ENCODE measurements at regions not wholly inside any gene's neighbourhood (a gene's known extent, or its start where the extent isn't known, plus 50 kb on each side); places are given as distances from the start of the nearest gene placed in this dataset.
"Not testable (repeated sequence)": the region's sequence is repeated elsewhere in the genome, so short reads cannot be mapped to it uniquely, and the experiment has no call there.

DNA sequence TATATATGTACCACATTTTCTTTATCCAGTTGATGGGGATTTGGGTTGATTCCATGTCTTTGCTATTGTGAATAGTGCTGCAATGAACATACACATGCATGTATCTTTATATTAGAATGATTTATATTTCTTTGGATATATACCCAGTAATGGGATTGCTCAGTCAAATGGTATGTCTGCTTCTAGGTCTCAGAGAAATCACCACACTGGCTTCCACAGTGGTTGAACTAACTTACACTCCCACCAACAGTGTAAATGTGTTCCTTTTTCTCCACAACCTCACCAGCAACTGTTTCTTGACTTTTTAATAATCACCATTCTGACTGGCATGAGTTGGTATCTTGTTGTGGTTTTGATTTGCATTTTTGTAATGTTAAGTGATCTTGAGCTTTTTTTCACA is 452.2 kb upstream of the FLRT2 start:
- DNase-seq = not testable (repeated sequence)

DNA sequence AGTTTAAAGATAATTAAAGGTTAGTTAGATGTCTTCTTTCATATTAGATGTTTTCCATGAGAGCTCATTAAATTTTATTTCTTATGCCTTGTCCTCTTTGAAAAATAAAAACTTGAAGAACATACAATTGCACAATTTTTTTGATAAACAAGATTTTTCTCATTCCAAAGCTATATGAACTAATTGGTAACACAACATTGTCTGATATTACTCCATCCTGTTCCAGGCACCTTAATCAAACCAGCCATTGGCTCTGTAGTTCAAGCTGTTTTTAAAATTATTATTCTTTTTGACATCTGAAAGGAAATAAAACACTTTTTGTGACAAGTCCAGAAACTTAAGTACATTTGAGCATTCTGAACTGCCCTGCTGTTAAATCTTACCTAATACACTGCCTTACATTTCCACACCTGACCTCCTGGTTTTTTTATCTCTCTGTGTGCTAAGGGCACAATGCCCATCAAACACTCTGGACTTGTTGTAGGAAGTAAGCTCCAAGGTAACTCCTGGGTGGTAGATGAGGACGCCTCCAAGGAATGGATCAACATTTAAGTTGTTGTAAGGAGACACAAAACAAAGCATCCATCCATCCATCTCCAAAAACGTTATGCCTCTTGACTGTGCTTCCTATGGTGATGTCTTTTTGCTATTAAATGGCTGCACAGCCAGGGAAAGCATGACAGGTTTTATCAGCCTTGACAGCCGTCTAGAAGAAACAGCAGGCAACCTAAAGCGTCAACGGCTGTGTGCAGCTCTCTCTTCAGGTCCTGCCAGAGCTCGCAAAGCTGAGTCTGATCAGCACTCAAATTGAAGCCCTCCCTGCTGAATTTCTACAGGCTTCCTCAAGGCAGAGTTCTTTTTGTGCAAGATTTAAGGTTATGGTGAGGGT is 449.9 kb upstream of the FLRT2 start:
- DNase-seq = no peak

DNA sequence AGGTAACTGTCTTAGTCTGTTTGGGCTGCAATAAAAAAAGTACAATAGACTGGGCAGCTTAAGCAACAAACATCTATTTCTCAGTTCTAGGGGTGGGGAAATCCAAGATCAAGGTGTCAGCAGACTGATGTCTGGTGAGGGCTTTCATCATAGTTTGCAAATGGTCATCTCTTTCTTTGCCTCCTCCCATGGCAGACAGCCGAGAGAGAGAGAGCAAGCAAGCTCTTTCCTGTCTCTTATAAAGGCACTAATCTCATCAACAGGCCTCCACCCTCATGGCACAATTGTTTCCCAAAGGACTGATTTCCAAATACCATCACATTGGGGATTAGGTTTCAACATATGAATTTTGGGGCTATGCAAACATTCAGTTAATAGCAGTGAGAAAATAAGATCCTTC is 445.6 kb upstream of the FLRT2 start:
- DNase-seq = no peak

DNA sequence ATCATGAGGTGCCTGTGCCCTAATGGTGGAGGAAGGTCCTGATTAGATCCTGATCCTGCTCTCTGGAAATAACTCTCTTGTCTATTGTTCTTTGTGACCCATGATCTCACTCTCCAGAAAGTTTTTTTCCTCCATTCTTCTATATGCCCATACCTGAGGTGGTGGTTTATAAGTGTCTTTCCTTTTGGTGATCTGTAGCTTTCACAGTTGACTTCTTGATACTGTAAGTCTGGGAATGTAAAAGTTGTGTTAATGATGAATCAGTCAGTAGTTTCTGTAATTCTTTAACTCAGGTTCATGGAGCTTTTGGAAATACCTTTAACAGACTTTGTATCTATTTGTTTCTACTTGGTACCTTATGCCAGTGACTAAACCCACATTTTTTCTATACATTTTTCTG is 444.0 kb upstream of the FLRT2 start:
- no peak for DNase-seq

DNA sequence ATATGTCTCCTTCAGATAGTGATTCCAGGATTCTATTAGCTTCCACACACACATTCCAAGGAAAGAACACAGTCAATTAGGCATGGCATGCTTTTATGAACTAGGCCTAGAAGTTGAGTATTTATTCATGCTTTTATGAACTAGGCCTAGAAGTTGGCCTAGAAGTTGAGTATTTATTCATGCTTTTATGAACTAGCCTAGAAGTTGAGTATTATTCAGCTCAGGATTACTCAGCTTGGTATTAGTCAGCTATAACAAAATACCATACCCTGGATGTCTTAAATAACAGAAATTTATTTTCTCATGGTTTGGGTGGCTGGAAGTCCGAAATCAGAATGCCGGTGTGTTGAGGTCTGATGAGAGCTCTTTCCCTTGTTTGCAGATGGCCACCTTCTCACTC is 442.7 kb upstream of the FLRT2 start:
- no peak for DNase-seq

DNA sequence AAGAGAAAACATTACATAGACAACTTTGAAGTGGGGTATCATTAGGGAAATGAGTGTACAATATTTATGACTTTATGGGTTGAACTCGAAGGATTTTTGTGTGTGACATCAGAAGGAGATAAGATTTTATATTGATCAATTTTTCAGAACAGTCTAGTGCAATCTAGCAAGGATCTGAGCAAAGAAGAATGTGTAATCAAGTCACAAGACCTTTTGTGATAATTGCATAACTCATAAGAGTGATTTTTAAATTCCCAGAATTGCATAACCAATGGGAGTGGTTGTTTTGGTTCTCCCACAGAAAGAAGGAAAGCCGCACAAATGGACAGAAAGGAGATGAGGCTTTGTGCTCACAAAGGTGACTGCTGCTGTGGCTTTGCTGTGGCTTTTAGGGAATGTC is 441.8 kb upstream of the FLRT2 start:
- DNase-seq = no peak

DNA sequence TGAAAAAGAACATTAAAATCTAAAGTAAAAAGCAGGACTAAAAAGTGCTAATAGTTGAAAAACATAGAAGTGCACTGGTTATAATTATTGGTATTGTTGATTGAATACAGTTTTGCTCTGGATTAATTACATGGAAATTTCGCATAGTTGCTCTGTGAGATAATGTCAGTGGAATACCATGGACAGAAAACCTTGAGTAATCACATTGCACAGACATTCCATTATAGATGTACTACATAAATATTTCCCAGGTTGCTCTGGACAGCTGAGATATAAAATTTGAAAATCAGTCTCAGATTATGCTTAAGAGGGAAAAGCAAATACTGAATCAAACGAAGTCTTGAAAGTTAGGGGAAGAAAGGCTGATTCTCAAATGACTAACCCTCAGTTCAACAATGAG is 439.3 kb upstream of the FLRT2 start:
- DNase-seq = no peak

DNA sequence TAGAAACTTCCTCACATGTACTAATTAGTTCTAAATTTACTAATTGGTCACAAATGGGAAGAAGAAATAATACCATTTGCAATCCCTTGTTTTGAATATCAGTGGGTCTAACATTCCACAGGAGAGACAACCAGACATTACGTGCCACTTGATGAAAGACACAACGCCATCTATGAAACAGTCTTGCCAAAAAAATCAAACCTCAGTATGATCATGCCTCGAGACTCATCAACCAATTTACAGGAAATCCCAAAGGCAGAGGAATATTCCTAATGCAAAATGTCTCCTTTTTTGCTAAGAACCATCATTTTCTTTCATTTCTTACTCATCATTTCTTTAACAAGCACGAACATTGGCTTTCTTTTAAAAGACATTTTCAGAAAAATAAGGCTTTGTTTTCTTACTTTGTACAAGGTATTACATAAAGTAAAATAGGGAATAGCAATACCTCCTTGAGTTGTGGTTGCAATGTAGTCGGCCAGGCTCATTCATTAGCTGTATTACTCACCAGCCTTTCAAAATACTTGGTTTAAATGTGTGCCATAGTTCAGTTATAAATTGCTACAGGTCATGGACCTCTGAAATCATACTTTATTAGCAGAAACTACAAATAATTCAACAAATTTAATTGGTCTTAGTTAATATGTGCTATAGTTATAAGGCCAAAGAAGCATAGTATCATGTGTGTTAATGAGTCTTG is 436.2 kb upstream of the FLRT2 start:
- no peak for DNase-seq

DNA sequence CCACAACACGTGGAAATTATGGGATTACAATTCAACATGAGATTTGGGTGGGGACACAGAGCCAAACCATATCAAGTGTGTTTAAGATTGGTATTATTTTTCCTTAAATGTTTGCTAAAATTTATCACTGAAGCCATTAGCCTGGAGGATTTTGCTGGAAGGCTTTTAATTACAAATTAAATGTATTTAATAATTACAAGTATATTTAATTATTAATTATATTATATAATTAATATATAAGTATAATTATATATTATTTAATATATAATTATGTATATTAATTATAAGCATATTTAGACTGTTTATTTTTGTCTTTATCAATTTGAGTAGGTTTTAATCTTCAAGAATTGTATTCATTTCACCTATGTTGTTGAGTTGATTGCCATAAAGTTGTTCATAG is 427.4 kb upstream of the FLRT2 start:
- no peak for DNase-seq

DNA sequence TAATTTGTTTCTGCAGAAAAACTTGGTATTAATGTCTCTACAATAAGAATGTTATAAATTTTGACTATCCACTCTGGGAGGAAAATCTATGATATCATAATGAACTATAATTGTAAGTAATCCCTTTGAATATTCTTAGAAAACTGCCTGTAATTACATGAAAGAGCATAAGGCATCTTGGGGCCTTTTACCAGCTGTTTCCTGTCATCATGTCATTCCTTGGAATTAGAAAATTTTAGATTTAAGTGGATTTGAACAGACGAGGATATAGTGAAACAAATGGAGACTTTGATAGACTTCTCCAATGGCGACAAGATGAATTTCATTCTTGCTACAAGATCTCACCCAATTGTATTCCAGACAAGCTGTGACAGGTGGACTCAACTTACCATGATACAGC is 423.4 kb upstream of the FLRT2 start:
- DNase-seq = no peak

DNA sequence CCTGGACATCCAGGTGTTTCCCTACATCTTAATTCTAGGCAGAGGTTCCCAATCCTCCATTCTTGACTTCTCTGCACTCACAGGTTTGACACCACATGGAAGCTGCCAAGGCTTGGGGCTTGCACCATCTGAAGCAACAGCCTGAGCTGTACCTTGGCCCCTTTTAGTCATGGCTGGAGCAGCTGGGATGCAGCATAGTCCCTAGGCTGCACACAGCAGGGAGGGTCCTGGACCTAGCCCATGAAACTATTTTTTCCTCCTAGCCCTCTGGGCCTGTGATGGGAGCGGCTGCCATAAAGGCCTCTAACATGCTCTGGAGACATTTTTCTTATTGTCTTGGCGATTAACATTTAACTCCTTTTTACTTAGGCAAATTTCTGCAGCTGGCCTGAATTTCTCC is 417.2 kb upstream of the FLRT2 start:
- no peak for DNase-seq

DNA sequence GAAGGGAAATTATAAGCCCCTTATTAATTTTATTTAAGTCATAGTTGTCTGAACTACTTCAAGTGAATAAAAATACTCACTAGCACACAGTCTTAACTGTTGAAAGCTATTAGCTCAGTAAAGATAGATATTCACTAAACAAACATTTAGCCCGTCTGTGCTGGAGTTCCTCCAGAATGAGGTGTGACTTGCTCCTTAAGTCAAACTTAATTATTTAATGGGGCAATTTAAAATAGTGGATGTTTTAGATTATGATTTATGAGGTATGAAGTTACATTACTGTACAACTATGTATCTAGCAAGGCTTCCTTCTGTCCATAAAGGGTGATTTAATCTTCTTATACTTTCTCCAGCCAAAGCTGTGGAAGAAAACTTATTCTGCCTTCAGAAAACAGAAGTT is 414.0 kb upstream of the FLRT2 start:
- DNase-seq = no peak

DNA sequence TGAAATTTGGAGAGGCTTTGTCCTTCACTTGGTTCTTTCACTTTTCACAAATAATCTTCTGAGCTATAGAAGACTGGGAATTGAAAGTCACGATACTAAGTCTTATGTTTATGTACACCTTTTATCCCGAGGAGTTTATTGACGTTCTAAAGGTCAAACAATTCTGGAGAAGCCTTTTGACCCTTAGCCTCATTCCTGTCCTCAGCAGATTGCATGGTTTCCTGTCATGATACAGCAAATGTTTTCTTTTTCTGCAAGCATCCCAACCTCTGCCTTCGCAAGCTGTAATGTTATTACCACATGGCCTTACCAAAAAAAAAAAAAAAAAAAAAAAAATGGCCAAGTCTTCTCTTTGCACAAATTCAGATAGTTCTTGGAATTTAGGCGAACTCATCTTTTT is 411.7 kb upstream of the FLRT2 start:
- peak; percentile 7 for DNase-seq

DNA sequence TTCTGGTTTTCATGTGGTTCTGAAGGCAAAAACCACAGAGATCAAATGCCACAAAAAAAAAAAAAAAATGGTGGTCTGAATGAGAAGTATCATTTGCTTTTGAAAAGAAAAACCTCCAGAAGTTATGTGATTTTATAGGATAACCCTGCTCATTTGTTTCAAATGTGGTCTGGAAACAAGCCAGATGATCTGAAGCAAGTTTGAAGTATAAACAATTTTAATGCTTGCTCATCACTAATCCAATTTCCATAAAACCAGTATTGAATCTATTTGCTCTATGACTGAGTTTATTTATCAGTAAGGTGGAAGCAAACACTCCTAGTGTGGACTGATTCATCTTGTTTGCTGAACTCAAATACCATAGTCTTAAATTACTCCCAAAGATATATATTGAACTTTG is 407.3 kb upstream of the FLRT2 start:
- peak; percentile 83 for DNase-seq

DNA sequence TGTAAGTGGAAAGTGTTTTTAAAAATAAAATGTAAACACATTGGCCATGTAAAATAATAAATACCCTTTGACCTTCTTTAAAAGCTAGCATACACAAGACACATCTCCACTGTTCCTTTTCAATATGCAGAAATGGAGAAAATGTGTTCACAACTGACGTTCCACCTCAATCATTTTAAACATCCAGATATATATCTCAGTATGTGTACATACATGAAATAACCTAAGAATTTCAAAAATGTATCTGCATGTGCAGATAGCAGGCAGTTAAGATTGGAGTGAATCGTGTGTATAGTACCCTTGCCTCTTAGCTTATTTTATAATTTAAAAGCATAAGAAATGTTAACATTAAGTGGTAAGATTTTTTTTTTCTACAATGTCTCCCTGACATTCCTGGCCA is 406.2 kb upstream of the FLRT2 start:
- DNase-seq = no peak

DNA sequence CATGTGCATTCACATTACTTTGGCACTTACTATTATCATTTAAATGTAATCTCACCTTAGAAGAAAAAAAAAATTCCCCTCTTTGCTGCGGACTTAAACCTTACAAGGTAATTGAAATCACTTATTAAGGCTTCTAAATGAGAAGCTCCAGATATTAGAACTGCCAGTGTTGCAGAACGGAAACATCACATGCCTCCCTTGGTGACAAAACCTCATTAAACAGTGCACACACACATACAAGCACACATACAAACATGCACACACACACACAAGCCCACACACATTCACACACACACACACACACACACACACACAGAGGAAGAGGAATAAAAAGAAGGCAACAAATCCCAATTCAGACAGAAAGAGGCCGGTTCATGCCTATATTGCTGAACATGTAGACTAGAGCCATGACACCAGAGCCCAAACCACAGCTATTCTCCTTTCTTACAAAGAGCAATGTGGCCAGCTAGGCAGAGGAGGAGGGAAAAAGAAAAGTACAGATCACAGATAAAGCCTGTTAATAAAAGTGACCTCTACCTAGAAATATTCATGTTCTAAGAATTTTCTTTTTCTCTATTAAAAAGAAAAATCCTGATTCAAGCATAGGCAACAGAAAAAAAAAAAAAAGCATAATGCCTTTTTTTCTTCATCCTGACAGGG is 405.2 kb upstream of the FLRT2 start:
- DNase-seq = no peak

DNA sequence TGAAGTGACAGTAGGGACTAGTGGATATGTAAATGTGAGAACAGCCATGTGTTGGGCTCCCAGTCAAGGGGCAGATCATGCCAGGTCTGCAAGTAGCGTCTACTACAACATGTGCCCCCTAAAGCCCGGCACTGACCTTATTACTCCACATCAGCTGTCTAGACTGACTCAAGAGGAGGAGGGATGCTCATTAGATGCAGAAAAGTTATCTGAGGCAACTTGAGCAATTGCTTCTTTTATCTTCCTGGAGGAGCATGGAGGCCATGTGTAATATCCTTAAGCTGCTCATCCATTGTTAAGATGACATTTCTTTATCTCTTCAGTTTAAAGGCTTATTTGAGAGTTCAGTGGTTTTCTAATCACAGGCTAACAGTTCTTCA is 404.7 kb upstream of the FLRT2 start:
- DNase-seq = no peak

DNA sequence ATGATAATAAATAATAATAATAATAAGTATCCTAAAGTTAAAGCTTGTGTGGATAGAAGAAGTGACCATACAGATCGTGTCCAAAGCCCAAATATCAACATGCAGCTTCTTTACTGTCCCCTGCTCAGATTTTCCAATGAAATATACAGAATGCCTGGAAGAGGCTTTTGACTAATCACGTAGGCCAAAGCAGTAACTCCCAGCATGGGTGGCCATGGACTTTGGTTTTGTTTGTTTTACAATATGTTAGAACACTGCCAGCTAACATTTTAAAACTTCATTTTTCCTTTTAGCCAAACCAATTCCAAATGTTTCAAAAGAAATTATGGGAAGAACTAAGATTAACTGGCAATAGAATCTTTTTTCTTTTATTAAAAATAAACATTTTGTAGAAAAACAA is 400.0 kb upstream of the FLRT2 start:
- DNase-seq = no peak

DNA sequence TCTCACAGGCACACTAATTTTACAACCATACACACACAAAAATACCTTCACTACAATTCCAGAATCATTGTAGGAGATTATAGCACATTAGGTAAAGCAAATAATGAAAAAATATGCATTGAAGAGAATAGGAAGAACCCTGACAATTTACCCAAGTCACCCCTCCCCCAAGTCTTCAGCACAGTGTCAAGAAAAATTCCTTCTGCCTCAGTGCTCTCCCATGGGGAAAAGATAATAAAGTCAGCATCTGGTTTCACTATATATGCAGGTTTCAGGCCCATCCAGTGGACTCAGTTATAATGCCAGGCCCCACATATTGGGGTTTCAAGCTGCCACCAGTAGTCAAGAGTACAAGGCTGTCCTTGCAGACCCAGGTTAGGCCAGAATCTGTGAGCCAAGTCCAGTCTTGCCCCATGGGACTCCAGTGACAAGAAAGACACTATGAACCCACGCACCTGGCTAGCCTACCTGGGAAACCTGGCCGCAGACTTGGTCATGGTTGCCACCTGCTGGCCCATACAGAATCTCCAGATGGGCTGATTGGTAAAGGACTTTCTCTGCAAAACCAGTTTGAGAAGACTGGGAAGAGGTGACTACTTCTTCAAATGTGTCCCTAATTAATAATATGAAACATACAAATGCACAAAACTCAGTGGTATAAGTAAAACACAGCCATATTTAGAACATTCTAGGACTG is 398.6 kb upstream of the FLRT2 start:
- DNase-seq = peak; percentile 74

DNA sequence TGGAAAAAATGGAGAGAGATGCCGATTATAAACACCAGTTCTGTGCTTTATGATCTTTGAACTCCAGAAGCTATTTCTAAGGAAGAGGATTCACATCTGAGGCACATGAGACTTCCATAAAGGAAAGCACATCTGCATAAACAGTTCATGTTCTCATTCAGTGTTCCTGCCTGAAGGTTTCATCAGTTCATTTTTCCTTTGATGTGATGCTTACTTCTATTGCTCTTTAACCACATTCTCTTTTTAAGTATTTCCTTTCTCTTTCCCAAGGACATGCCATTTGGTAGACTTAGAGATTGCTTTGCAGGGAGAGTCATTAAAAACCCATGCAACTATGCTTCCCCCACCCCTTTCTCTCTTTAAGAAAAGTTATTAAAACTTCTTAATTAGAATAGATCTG is 387.0 kb upstream of the FLRT2 start:
- no peak for DNase-seq

DNA sequence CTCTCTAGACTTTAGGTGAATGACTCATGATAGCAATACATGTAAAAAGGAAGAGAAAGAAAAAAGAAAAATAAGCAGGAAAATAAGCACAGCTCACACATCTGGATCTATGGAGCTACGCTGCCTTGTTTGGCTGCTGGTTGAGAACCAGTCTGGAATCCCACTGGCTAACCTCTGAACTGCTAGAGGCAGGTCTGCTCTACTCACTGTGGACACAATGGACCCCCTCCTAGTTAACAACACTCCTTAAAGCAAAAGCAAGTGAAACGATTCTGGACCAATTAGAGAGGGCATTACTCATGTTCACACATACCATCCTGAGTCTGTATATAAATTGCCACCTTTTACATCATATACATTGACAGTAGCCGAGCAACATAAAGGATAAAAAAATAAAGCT is 383.2 kb upstream of the FLRT2 start:
- DNase-seq = no peak

DNA sequence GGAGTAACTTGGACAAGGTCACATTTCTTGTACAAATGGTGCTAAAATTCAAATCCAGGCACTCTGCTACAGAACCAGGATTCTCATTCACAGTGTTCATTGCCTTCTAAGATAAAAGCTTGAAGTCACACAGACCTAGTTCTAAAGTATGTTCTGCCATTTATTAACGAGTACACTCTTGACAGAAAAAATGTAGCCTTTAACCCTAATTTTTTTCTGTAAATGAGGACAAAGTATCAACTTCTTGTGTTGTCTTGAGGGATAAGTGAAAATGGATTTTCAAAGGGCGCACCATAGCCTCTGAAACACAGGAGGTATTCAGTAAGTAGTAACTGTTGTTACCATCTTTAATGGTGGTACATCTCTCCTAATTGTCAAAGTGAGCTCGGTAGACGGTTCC is 379.8 kb upstream of the FLRT2 start:
- no peak for DNase-seq

DNA sequence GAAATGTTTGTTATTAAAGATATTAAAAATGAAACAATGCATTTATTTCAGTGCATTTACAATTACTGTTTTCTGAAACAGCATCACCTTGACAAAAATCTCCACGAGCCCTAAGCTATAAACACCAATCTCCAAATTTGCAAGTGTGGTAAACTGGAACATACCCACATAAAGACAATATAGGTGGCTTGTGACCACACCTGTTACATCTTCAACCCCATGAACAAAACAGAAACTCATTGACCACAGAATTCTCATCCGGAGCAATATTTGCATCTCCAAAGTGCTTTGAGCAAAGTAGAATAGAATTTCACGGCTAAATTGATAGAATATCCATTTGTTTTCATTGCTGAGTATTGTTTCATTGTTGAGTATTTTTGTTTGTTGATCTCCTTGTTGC is 375.2 kb upstream of the FLRT2 start:
- DNase-seq = no peak

DNA sequence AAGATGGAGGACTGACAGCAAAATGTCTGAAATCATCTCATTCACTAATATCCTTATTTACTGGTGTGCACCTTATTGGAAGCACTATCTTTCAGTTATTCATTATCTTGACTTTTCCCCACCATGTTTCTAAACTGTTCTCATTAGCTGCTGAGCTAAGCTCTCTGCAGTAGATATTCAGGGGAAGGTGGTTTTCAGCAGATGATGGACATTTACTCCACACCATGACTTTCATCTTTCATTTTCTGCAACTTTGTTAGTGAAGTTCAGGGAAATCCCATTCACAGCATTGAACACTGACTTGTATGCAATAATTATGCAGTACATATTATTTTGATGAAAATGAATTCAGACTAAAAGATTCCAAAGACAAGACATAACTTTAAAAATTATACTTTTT is 373.6 kb upstream of the FLRT2 start:
- DNase-seq = no peak

Data from DMS53 (cell line).